HG03520 (cell line): ENCODE measurements at regions not wholly inside any gene's neighbourhood (a gene's known extent, or its start where the extent isn't known, plus 50 kb on each side); places are given as distances from the start of the nearest gene placed in this dataset.

Experiments used
- ATAC-seq: cut with Tn5 transposase; IDR thresholded peaks from one replicate; pipeline ENCODE4 v1.9.1; 2021; ENCODE audit warnings: mild to moderate bottlenecking, moderate library complexity; ENCODE audit not compliant: unreplicated experiment

GRCh38 chr19:31121501-31121900 lies 227.7 kb downstream of the TSHZ3 start:
- no peak for ATAC-seq

GRCh38 chr19:31120952-31121351 lies 228.3 kb downstream of the TSHZ3 start:
- ATAC-seq = no peak

- no peak for ATAC-seq
These were observed 229.1 kb downstream of the TSHZ3 start for GRCh38 chr19:31119951-31120690.

GRCh38 chr19:31118986-31119385 lies 230.2 kb downstream of the TSHZ3 start:
- ATAC-seq = no peak

GRCh38 chr19:31118287-31118955 lies 230.8 kb downstream of the TSHZ3 start:
- no peak for ATAC-seq

GRCh38 chr19:31114585-31114984 lies 234.7 kb downstream of the TSHZ3 start:
- no peak for ATAC-seq

GRCh38 chr19:31113293-31113692 lies 235.9 kb downstream of the TSHZ3 start:
- ATAC-seq = no peak

- no peak for ATAC-seq
These were observed 237.1 kb downstream of the TSHZ3 start for GRCh38 chr19:31112158-31112557.

GRCh38 chr19:31111741-31112140 lies 237.5 kb downstream of the TSHZ3 start:
- ATAC-seq = no peak

GRCh38 chr19:31110336-31110735 lies 238.9 kb downstream of the TSHZ3 start:
- no peak for ATAC-seq

- no peak for ATAC-seq
These were observed 239.6 kb downstream of the TSHZ3 start for GRCh38 chr19:31109636-31110035.

GRCh38 chr19:31107096-31107495 lies 242.1 kb downstream of the TSHZ3 start:
- no peak for ATAC-seq

- ATAC-seq = no peak
These were observed 243.5 kb downstream of the TSHZ3 start for GRCh38 chr19:31105761-31106160.

- ATAC-seq = no peak
These were observed 244.8 kb downstream of the TSHZ3 start for GRCh38 chr19:31104451-31104850.

GRCh38 chr19:31103228-31103627 lies 246.0 kb downstream of the TSHZ3 start:
- ATAC-seq = no peak

GRCh38 chr19:31102674-31103073 lies 246.6 kb downstream of the TSHZ3 start:
- ATAC-seq = no peak

- no peak for ATAC-seq
These were observed 248.3 kb downstream of the TSHZ3 start for GRCh38 chr19:31100981-31101380.

- no peak for ATAC-seq
These were observed 249.0 kb downstream of the TSHZ3 start for GRCh38 chr19:31100206-31100590.

- ATAC-seq = no peak
These were observed 249.6 kb downstream of the TSHZ3 start for GRCh38 chr19:31099515-31100205.

- no peak for ATAC-seq
These were observed 250.4 kb downstream of the TSHZ3 start for GRCh38 chr19:31098836-31099235.

- no peak for ATAC-seq
These were observed 252.2 kb downstream of the TSHZ3 start for GRCh38 chr19:31096935-31097545.
